GM12892 (cell line): ENCODE measurements at regions not wholly inside any gene's neighbourhood (a gene's known extent, or its start where the extent isn't known, plus 50 kb on each side); places are given as distances from the start of the nearest gene placed in this dataset.

Experiments used
- POLR2A ChIP-seq: IDR thresholded peaks from 2 replicates; pipeline ENCODE4 v1.6.1; 2011; ENCODE audit warnings: low read depth, low read length, control low read depth
- TAF1 ChIP-seq: IDR thresholded peaks from 2 replicates; pipeline ENCODE4 v1.6.1; 2011; ENCODE audit warnings: low read depth, mild to moderate bottlenecking, control low read depth, low read length, borderline replicate concordance

DNA sequence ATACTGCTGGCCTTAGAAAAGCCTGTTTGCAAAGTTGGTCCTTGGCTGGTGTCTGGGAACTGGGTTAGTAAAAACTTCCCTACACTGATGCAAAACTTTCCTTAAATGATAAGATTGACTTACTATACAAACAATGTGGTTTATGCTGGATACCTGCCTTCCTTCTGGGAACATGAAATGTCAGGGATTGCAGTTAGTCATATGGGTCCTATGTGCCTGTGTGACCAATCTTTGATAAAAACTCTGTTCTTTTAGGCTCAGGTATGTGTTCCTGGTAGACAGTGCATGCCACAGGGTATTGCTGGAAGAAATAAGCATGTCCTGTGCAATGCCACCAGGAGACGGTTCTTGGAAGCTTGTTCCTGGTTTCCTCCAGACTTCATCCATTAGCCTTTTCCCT lies 173.3 kb downstream of the RMI1 start:
- TF ChIP-seq POLR2A (no peak), TAF1 (no peak)
